Retinal pigment epithelial cell (primary cell): ENCODE measurements at regions not wholly inside any gene's neighbourhood (a gene's known extent, or its start where the extent isn't known, plus 50 kb on each side); places are given as distances from the start of the nearest gene placed in this dataset.

ENCODE experiments used
- DNase-seq: peaks from one replicate; pipeline ENCODE4 v3.0.0-alpha.2; 2010; ENCODE audit warnings: low read depth
- H3K4me3 ChIP-seq: 2 replicates; pipeline ENCODE4 v1.5.1; 2011; ENCODE audit warnings: mild to moderate bottlenecking, low read length, control low read depth, moderate library complexity
- TF ChIP-seq, protein P1 (sequence below): conservative IDR thresholded peaks from 2 replicates; pipeline ENCODE4 v1.5.1; 2011; ENCODE audit warnings: low read depth, low read length, control low read depth, inconsistent platforms

DNA sequence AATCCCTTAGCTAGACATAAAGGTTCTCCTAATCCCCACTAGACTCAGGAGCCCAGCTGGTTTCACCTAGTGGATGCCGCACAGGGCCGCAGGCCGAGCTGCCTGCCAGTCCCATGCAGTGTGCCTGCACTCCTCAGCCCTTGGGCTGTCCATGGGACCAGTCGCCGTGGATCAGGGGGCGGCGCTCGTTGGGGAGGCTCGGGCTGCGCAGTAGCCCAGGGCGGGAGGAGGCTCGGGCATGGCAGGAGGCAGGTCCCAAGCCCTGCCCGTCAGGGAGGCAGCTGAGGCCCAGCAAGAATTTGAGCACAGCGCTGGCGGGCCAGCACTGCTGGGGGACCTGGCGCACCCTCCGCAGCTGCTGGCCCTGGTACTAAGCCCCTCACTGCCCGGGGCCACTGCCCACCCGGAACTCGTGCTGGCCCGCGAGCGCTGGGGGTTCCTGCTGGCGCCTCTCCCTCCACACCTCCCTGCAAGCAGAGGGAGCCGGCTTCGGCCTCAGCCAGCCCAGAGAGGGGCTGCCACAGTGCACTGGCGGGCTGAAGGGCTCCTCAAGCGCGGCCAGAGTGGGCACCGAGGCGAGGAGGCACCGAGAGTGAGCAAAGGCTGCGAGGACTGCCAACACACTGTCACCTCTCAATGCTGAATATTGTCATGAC is 307.8 kb downstream of the C6orf118 start:
- H3K4me3 ChIP-seq, result no peak overlapping the region
- DNase-seq, result no peak
- TF ChIP-seq, protein P1, sequence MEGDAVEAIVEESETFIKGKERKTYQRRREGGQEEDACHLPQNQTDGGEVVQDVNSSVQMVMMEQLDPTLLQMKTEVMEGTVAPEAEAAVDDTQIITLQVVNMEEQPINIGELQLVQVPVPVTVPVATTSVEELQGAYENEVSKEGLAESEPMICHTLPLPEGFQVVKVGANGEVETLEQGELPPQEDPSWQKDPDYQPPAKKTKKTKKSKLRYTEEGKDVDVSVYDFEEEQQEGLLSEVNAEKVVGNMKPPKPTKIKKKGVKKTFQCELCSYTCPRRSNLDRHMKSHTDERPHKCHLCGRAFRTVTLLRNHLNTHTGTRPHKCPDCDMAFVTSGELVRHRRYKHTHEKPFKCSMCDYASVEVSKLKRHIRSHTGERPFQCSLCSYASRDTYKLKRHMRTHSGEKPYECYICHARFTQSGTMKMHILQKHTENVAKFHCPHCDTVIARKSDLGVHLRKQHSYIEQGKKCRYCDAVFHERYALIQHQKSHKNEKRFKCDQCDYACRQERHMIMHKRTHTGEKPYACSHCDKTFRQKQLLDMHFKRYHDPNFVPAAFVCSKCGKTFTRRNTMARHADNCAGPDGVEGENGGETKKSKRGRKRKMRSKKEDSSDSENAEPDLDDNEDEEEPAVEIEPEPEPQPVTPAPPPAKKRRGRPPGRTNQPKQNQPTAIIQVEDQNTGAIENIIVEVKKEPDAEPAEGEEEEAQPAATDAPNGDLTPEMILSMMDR, result no peak

DNA sequence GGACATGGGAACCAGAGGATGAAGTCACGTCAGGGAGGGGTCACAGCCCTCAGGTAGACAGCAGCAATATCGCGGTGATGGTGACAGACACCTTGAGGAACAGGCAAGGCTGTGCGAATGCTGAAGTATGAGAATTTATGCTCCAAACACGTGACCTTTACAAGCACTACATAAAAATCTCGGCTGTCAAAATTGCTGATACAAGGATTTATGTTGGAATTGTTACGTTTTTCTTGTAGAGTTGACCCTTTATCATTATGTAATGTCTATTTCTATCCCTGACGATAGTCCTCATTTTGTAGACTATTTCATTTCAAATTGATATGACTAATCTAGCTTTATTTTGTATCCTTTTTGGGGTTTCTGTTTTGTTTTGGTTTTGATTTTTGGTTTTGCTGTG is 311.1 kb downstream of the C6orf118 start:
- no peak overlapping the region for H3K4me3 ChIP-seq
- TF ChIP-seq, protein P1, result no peak
- no peak for DNase-seq

DNA sequence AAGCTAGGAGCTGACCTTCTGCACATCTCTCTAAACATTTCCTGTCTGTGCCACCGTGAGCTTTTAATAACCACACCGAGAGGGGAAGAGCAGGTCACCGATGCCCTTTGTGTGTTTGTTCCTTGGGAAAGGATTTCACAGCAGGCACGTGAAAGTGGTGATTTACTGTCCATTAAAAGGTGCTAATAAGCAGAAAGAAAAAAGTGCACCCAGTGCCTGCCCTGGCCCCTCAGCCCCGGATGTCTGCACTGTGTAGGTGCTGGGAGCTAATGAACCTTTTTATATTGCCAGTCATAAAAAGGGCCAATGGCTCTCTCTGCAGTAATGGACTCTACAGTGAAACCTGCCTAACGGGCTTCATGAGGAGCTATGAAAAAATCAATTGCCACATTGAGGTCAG is 312.6 kb downstream of the C6orf118 start:
- DNase-seq, result no peak
- H3K4me3 ChIP-seq, result no peak overlapping the region

DNA sequence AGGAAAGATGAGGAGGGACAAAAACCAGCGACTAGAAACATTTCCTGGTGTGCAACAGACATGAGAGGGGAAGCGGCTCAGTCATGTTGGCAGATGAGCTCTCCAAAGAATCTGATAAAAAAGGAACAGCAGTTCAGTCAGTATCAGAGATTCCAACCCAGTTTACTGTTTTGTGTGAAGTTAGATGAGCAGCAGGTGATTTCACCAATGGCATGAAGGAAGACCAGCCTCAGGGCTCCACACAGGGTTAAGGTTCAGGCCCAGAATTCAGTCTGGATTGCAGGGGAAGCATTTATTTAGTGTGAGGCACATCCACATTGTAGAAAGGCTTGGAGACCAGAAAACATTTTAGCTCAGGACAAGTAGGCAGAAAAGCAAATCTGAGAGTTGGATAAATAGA is 317.8 kb downstream of the C6orf118 start:
- TF ChIP-seq, protein P1, result no peak
- no peak for DNase-seq
- no peak overlapping the region for H3K4me3 ChIP-seq

More for the DNA sequence above, 312.6 kb downstream of the C6orf118 start:
- TF ChIP-seq, protein P1, result no peak

DNA sequence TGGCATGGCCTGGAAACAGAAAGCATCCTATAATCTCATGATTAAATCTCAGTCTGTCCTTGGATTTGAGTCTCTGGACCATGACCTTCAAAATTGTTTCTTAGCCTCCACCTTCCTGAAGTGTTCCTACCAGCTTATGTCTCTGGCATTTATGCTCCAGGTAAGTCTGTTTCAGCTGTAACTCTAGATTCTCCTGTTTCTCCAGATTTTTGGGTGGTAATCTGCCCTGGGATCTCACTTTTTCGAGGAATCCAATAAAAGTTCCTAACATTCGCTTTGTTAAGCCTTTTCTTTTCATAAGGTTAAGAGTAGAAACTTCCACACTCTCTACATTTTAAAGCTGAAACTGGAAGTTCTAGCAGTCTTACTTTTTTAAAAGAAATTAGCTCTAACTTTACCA is 318.5 kb downstream of the C6orf118 start:
- no peak for DNase-seq
- H3K4me3 ChIP-seq, result no peak overlapping the region
- TF ChIP-seq, protein P1, result no peak

DNA sequence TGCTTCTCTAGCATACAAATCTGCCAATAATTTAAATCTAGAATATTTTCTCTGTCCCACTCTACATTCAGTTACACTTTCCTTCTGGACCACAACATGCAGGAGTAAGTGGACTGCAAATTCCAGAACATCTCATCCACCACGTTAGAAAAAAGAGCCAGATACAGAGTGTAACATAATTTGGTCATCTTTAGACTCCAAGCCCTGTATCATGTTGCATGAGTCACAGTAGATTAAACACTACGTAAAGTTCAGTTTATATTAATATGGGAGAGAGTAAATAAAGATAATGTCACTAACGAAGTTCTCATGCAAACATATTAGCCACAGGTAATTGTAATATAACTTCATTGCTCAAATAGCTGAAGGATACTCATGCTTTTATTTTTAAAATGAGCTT is 327.0 kb downstream of the C6orf118 start:
- TF ChIP-seq, protein P1, result no peak
- H3K4me3 ChIP-seq, result no peak overlapping the region
- DNase-seq, result no peak

DNA sequence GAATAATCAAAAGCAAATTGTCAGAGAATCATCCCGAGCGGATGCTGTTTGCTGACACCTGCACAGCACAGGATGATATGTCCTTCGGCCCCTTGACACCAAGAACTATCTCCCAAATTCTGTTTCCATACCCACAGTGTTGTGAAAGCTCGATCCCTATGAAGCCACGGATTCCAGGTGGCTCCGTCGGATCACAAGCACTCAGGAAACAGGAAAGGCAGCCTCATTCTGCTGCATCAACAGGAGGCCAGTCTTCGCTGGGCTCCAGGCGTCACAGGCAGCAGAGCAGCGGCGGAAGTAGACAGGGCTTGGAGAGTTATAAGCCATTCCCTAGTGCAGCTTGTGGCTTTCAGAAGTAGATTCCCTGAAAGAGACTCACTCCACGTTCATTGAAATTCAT is 342.3 kb downstream of the C6orf118 start:
- no peak for DNase-seq
- no peak overlapping the region for H3K4me3 ChIP-seq
- TF ChIP-seq, protein P1, result no peak
